ENCODE measurements at regions not wholly inside any gene's neighbourhood (a gene's known extent, or its start where the extent isn't known, plus 50 kb on each side); places are given as distances from the start of the nearest gene placed in this dataset.

DNA sequence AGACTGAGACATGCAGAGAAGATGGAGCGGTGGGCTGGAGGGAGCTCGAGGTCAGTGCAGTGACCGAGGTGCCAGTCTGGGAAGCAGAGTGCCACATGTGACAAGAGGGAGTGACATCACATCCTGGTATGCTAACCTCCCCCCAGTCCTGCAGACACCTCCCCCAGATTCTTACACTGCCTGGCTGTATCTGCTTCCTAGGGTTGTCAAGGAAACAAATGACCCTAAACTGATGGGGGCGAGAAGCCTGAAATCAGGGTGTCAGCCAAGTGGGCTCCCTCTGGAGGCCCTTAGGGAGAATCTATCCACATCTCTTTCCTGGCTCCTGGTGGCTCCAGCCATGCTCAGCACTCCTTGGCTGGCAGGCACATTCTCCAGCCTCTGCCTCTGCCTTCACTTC lies 316.1 kb upstream of the ZMIZ1 start:
- TF ChIP-seq, protein P1, sequence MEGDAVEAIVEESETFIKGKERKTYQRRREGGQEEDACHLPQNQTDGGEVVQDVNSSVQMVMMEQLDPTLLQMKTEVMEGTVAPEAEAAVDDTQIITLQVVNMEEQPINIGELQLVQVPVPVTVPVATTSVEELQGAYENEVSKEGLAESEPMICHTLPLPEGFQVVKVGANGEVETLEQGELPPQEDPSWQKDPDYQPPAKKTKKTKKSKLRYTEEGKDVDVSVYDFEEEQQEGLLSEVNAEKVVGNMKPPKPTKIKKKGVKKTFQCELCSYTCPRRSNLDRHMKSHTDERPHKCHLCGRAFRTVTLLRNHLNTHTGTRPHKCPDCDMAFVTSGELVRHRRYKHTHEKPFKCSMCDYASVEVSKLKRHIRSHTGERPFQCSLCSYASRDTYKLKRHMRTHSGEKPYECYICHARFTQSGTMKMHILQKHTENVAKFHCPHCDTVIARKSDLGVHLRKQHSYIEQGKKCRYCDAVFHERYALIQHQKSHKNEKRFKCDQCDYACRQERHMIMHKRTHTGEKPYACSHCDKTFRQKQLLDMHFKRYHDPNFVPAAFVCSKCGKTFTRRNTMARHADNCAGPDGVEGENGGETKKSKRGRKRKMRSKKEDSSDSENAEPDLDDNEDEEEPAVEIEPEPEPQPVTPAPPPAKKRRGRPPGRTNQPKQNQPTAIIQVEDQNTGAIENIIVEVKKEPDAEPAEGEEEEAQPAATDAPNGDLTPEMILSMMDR (IDR thresholded peaks at IDR 0.05) = no peak
- H3K27me3 ChIP-seq = peaks cover 0 to 12% (median 0%) of the 10 kb centered on the region in 7 donors
- H3K9me3 ChIP-seq = no peaks in the 10 kb centered on the region
- WGBS, 2 donors = 86 to 89% methylated on average over 4 of the region's 4 CpGs
- no peaks in the 10 kb centered on the region for H3K36me3 ChIP-seq
- peaks cover 4 to 21% (median 14%) of the 10 kb centered on the region in 9 donors for H3K4me1 ChIP-seq
- no peak overlapping the region for H3K4me3 ChIP-seq
- H3K27ac ChIP-seq = no peak overlapping the region
- DNase-seq = no peak
- no peak for ATAC-seq
- intact Hi-C loops (cut with DNase I) = no loop called here

DNA sequence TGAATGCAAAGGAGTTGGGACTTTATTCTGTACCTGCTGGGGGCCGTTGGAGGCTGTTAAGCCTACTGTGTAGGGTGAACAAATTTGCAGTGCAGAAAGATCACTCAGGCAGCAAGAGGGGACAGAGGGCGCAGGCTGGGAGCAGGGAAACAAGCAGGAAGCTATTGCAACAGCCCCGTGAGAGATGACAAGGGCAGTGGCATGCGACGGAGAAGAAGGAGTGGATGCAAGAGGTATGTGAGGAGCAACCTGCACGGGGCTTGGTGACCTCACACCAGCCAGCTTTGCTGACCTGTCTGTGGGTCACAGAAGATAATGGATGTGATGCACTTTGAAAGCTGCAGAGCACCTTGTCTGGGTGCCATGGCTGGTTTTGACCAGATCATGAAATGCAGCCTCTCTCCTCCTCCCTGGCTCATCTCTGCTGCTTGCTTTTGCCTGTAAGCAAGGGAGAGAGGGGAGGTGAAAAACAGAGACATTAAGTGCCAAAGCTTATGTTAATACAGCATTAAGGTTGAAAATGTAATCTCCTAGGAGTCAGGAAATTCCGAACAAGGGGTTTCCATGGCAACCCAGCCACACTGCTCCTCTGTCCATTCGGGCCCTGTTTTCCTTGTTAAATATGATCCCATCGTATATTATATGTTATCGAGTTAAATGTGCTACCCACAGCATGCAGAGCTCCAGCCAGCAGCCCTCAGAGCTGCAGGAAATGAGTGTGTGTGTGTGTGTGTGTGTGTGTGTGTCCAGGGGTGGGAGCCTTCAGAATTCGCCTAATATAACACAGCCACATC lies 314.3 kb upstream of the ZMIZ1 start:
- no peak for ATAC-seq
- Histone ChIP-seq H3K27me3 (peaks cover 0 to 12% (median 0%) of the 10 kb centered on the region in 7 donors), H3K9me3 (no peaks in the 10 kb centered on the region), H3K36me3 (no peaks in the 10 kb centered on the region), H3K4me3 (no peak overlapping the region), H3K4me1 (peaks cover 4 to 26% (median 16%) of the 10 kb centered on the region in 9 donors), H3K27ac (no peak overlapping the region)
- no peak for DNase-seq
- TF ChIP-seq, protein P1 (IDR thresholded peaks at IDR 0.05) = no peak
- 57 to 62% methylated on average over 11 of the region's 11 CpGs for WGBS, 2 donors
- intact Hi-C loops (cut with DNase I) = no loop called here

DNA sequence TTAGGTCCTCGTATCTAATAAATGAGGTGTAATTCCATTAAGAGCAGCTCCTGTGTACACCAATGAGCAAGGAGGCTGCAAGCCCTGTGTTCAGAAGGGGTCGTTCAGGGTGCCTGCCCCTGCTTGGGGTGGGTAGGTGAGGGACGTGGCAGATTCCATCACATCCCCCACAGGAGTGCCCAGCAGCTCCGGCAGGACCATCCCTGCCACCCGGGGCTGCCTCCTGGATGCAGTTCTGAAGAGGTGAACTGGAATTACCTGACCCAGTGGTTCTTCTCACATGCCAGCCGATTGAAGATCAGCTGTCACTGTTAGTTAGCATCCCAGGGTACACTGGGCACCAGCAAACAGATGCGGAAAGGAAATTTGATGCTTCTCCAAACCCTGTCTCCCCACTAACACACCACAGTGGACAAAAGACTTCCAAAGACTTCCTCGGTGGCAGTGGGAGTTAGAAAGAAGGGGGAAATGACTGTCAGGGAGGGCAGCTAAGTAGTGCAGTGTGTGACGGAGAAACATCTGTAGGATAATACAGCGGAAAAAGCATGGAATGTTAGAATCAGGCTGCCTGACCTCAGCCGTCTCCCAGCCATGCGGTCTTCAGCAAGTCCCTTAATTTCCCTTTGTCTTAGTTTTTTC lies 313.6 kb upstream of the ZMIZ1 start:
- TF ChIP-seq, protein P1 (IDR thresholded peaks at IDR 0.05) = no peak
- ATAC-seq (no peak), DNase-seq (no peak)
- H3K27ac ChIP-seq = no peak overlapping the region
- H3K4me3 ChIP-seq = no peak overlapping the region
- WGBS, 2 donors = 76 to 78% methylated on average over 12 of the region's 12 CpGs
- intact Hi-C loops (cut with DNase I) = no loop called here
- H3K36me3 ChIP-seq = no peaks in the 10 kb centered on the region
- H3K9me3 ChIP-seq = no peaks in the 10 kb centered on the region
- peaks cover 4 to 26% (median 16%) of the 10 kb centered on the region in 9 donors for H3K4me1 ChIP-seq
- H3K27me3 ChIP-seq = peaks cover 0 to 12% (median 0%) of the 10 kb centered on the region in 7 donors

DNA sequence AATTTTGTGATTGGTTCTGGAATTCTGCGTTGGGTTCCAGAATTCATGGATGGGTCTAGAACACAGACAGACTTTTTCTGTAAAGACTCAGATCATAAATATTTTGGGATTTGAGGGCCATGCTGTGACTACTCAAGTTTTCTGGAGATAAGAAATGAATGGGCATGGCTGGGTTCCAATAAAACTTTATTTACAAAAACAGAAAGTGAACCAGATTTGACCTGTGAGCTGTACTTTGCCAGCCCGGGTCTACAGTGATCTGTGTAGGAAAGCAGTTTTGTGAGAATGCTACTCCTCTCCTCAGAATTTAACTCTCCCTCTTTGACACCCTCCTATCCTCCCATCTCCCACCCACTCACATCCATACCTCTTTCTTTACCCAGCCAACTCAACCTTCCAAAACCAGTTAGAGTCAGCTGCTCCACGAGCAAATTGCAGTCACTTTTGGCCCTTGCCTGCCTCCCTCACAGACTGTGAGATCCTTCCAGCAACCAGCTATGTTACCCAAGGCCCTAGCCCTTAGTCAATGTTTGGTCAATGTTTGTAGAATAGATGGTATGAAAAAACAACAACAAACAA lies 312.8 kb upstream of the ZMIZ1 start:
- Histone ChIP-seq H3K4me3 (no peak overlapping the region), H3K36me3 (no peaks in the 10 kb centered on the region), H3K27me3 (peaks cover 0 to 12% (median 0%) of the 10 kb centered on the region in 7 donors), H3K4me1 (peaks cover 4 to 26% (median 16%) of the 10 kb centered on the region in 9 donors), H3K27ac (peak overlapping the region in 3 of 10 donors; percentile 58 to 76 (median 58)), H3K9me3 (no peaks in the 10 kb centered on the region)
- ATAC-seq = no peak
- intact Hi-C loops (cut with DNase I) = no loop called here
- TF ChIP-seq, protein P1 (IDR thresholded peaks at IDR 0.05) = no peak
- DNase-seq = no peak
- 89 to 95% methylated on average over 3 of the region's 3 CpGs for WGBS, 2 donors
